ENCODE measurements at regions not wholly inside any gene's neighbourhood (a gene's known extent, or its start where the extent isn't known, plus 50 kb on each side); places are given as distances from the start of the nearest gene placed in this dataset.

DNA sequence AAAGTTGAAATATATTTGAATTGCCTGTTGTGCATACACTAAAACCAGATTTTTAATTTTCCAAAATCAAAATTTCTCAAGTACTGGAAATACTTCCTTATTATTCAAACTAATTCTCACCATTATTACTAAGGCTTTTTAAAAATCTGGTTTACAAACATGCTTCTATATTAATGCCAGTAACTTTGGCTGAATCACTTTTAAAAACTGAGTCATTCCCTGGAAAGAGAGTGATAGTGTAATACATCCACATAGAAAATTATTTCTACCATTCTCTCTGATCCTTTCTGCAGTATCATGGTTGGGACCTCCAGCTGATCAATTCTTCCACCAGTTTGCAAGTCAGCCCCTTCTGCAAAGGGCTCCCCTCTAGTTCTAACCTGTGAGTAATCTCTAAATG is 165.3 kb upstream of the FAM241A start:
- TF ChIP-seq, protein P1, sequence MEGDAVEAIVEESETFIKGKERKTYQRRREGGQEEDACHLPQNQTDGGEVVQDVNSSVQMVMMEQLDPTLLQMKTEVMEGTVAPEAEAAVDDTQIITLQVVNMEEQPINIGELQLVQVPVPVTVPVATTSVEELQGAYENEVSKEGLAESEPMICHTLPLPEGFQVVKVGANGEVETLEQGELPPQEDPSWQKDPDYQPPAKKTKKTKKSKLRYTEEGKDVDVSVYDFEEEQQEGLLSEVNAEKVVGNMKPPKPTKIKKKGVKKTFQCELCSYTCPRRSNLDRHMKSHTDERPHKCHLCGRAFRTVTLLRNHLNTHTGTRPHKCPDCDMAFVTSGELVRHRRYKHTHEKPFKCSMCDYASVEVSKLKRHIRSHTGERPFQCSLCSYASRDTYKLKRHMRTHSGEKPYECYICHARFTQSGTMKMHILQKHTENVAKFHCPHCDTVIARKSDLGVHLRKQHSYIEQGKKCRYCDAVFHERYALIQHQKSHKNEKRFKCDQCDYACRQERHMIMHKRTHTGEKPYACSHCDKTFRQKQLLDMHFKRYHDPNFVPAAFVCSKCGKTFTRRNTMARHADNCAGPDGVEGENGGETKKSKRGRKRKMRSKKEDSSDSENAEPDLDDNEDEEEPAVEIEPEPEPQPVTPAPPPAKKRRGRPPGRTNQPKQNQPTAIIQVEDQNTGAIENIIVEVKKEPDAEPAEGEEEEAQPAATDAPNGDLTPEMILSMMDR (IDR thresholded peaks at IDR 0.05; ENCODE audit: poor library complexity, severe bottlenecking) = no peak
- TF ChIP-seq EZH2 (IDR thresholded peaks at IDR 0.05; ENCODE audit: borderline replicate concordance, insufficient read depth, low read length, poor library complexity, severe bottlenecking) (no peak), MXI1 (conservative IDR thresholded peaks at IDR 0.05; ENCODE audit: poor library complexity, severe bottlenecking) (no peak), RAD21 (conservative IDR thresholded peaks at IDR 0.05) (no peak), EP300 (conservative IDR thresholded peaks at IDR 0.05; ENCODE audit: poor library complexity, severe bottlenecking) (no peak), POLR2AphosphoS5 (IDR thresholded peaks at IDR 0.05) (no peak)
- TF ChIP-seq, protein P2, sequence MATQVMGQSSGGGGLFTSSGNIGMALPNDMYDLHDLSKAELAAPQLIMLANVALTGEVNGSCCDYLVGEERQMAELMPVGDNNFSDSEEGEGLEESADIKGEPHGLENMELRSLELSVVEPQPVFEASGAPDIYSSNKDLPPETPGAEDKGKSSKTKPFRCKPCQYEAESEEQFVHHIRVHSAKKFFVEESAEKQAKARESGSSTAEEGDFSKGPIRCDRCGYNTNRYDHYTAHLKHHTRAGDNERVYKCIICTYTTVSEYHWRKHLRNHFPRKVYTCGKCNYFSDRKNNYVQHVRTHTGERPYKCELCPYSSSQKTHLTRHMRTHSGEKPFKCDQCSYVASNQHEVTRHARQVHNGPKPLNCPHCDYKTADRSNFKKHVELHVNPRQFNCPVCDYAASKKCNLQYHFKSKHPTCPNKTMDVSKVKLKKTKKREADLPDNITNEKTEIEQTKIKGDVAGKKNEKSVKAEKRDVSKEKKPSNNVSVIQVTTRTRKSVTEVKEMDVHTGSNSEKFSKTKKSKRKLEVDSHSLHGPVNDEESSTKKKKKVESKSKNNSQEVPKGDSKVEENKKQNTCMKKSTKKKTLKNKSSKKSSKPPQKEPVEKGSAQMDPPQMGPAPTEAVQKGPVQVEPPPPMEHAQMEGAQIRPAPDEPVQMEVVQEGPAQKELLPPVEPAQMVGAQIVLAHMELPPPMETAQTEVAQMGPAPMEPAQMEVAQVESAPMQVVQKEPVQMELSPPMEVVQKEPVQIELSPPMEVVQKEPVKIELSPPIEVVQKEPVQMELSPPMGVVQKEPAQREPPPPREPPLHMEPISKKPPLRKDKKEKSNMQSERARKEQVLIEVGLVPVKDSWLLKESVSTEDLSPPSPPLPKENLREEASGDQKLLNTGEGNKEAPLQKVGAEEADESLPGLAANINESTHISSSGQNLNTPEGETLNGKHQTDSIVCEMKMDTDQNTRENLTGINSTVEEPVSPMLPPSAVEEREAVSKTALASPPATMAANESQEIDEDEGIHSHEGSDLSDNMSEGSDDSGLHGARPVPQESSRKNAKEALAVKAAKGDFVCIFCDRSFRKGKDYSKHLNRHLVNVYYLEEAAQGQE (IDR thresholded peaks at IDR 0.05; ENCODE audit: borderline replicate concordance) = no peak
